CD8-positive, alpha-beta memory T cell (primary cell): ENCODE measurements at regions not wholly inside any gene's neighbourhood (a gene's known extent, or its start where the extent isn't known, plus 50 kb on each side); places are given as distances from the start of the nearest gene placed in this dataset.

Experiments
- CTCF ChIA-PET: fragments of 350-600 bp; sonication (Branson Sonifier 250); formaldehyde crosslinking; loops from one replicate; lab custom pipeline; 2021; ENCODE audit warnings: antibody characterized with exemption; lab: Charles Lee
- POLR2A ChIA-PET: fragments of 350-600 bp; sonication (Branson Sonifier 250); formaldehyde crosslinking; loops from one replicate; lab custom pipeline; 2021; ENCODE audit warnings: antibody characterized with exemption; lab: Charles Lee
- DNase-seq, 5 donors: peaks; one replicate each; pipeline versions ENCODE4 v3.0.0 to v3.0.0-alpha.2; 2020 to 2022; ENCODE audit warnings: mixed read lengths in 1 of 5
- H3K27ac ChIP-seq: one replicate; pipeline ENCODE4 v1.7.0; 2013; ENCODE audit warnings: low read depth, mild to moderate bottlenecking, low read length, moderate library complexity
- H3K27me3 ChIP-seq: 2 replicates; pipeline ENCODE4 v1.7.0; 2013; ENCODE audit warnings: low read length, mild to moderate bottlenecking; ENCODE audit not compliant: insufficient read depth, poor library complexity, severe bottlenecking
- H3K36me3 ChIP-seq: 2 replicates; pipeline ENCODE4 v1.7.0; 2013; ENCODE audit warnings: mild to moderate bottlenecking, low read length, moderate library complexity; ENCODE audit not compliant: insufficient read depth
- H3K4me1 ChIP-seq: 2 replicates; pipeline ENCODE4 v1.7.0; 2013; ENCODE audit warnings: mild to moderate bottlenecking, low read length, moderate library complexity; ENCODE audit not compliant: insufficient read depth
- H3K4me3 ChIP-seq: 2 replicates; pipeline ENCODE4 v1.7.0; 2013; ENCODE audit warnings: mild to moderate bottlenecking, low read length
- H3K9me3 ChIP-seq: 2 replicates; pipeline ENCODE4 v1.7.0; 2013; ENCODE audit warnings: mild to moderate bottlenecking, low read length
- H3K27ac Mint-ChIP-seq, 8 donors: one replicate each; pipeline ENCODE4 v1.8.0; 2020 to 2021; ENCODE audit warnings: mixed read lengths in 8 of 8, mild to moderate bottlenecking in 6 of 8, inconsistent platforms in 3 of 8, moderate library complexity in 3 of 8
- H3K27me3 Mint-ChIP-seq, 2 donors: one replicate each; pipeline ENCODE4 v1.8.0; 2020 to 2021; ENCODE audit warnings: mixed read lengths in 2 of 2, mild to moderate bottlenecking in 1 of 2, moderate library complexity in 1 of 2
- H3K36me3 Mint-ChIP-seq, 3 donors: one replicate each; pipeline ENCODE4 v1.8.0; 2020 to 2021; ENCODE audit warnings: mixed read lengths in 3 of 3, inconsistent platforms in 1 of 3, mild to moderate bottlenecking in 1 of 3
- H3K4me1 Mint-ChIP-seq, 3 donors: one replicate each; pipeline ENCODE4 v1.8.0; 2020 to 2021; ENCODE audit warnings: mixed read lengths in 3 of 3, inconsistent platforms in 1 of 3, mild to moderate bottlenecking in 1 of 3
- H3K4me3 Mint-ChIP-seq, 7 donors: one replicate each; pipeline ENCODE4 v1.8.0; 2020 to 2021; ENCODE audit warnings: mixed read lengths in 7 of 7, mild to moderate bottlenecking in 6 of 7, moderate library complexity in 4 of 7, inconsistent platforms in 2 of 7
- H3K9me3 Mint-ChIP-seq, 5 donors: one replicate each; pipeline ENCODE4 v1.8.0; 2020 to 2022; ENCODE audit warnings: mixed read lengths in 5 of 5, mild to moderate bottlenecking in 3 of 5, moderate library complexity in 2 of 5, inconsistent platforms in 1 of 5

- no peaks in the 10 kb centered on the region for H3K36me3 ChIP-seq
- H3K27me3 ChIP-seq: no peaks in the 10 kb centered on the region
- CTCF ChIA-PET: no interaction called here
- H3K4me1 Mint-ChIP-seq: no peaks in the 10 kb centered on the region
- POLR2A ChIA-PET: no interaction called here
- no peaks in the 10 kb centered on the region for H3K9me3 ChIP-seq
- peaks cover 3 to 4% of the 10 kb centered on the region in 2 donors for H3K27me3 Mint-ChIP-seq
- DNase-seq: no peak
- no peak overlapping the region for H3K4me3 ChIP-seq
- no peaks in the 10 kb centered on the region for H3K4me1 ChIP-seq
- H3K9me3 Mint-ChIP-seq: peaks cover 17 to 41% (median 23%) of the 10 kb centered on the region in 5 donors
- H3K4me3 Mint-ChIP-seq: no peak overlapping the region
- peaks cover 0 to 4% (median 1%) of the 10 kb centered on the region in 3 donors for H3K36me3 Mint-ChIP-seq
- no peak overlapping the region for H3K27ac ChIP-seq
- H3K27ac Mint-ChIP-seq: no peak overlapping the region
Observed at GRCh38 chrX:2137882-2138281, 362.9 kb downstream of the DHRSX start.

DNA sequence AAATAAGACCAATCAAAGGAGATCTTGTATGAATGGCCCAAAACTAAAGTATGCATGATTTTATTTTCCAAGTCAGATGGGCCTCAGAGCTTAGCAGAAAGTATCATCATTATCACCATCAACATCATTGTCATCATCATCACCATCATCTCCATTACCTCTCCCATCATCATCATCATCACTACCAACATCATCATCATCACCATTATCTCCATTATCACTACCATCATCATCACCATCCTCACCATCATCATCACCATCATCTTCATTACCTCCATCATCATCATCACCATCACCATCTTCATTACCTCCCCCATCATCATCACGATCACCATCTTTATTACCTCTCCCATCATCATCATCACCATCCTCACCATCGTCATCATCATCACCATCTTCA is 363.9 kb downstream of the DHRSX start:
- H3K36me3 Mint-ChIP-seq: peaks cover 0 to 4% (median 1%) of the 10 kb centered on the region in 3 donors
- no peaks in the 10 kb centered on the region for H3K4me1 Mint-ChIP-seq
- no peaks in the 10 kb centered on the region for H3K27me3 ChIP-seq
- no peak overlapping the region for H3K27ac Mint-ChIP-seq
- no peaks in the 10 kb centered on the region for H3K4me1 ChIP-seq
- peaks cover 14 to 33% (median 18%) of the 10 kb centered on the region in 5 donors for H3K9me3 Mint-ChIP-seq
- ChIA-PET POLR2A (no interaction called here), CTCF (no interaction called here)
- DNase-seq: no peak
- no peaks in the 10 kb centered on the region for H3K9me3 ChIP-seq
- H3K4me3 ChIP-seq: no peak overlapping the region
- H3K27me3 Mint-ChIP-seq: peaks cover 2 to 3% of the 10 kb centered on the region in 2 donors
- no peaks in the 10 kb centered on the region for H3K36me3 ChIP-seq
- H3K4me3 Mint-ChIP-seq: no peak overlapping the region
- H3K27ac ChIP-seq: no peak overlapping the region

GRCh38 chrX:2135421-2135820 is 365.4 kb downstream of the DHRSX start:
- CTCF ChIA-PET: no interaction called here

GRCh38 chrX:2134782-2135181 is 366.0 kb downstream of the DHRSX start:
- Mint-ChIP-seq H3K27ac (no peak overlapping the region), H3K9me3 (peaks cover 2 to 16% (median 5%) of the 10 kb centered on the region in 5 donors), H3K27me3 (no peaks in the 10 kb centered on the region), H3K4me3 (no peak overlapping the region), H3K4me1 (no peaks in the 10 kb centered on the region), H3K36me3 (peaks cover 0 to 1% (median 0%) of the 10 kb centered on the region in 3 donors)
- Histone ChIP-seq H3K4me1 (no peaks in the 10 kb centered on the region), H3K4me3 (no peak overlapping the region), H3K27me3 (no peaks in the 10 kb centered on the region), H3K27ac (no peak overlapping the region), H3K9me3 (no peaks in the 10 kb centered on the region), H3K36me3 (no peaks in the 10 kb centered on the region)
- ChIA-PET POLR2A (no interaction called here), CTCF (no interaction called here)
- no peak for DNase-seq

More at GRCh38 chrX:2135421-2135820, 365.4 kb downstream of the DHRSX start:
- no peak overlapping the region for H3K27ac ChIP-seq
- Mint-ChIP-seq H3K27me3 (peaks cover 1 to 2% of the 10 kb centered on the region in 2 donors), H3K4me1 (no peaks in the 10 kb centered on the region), H3K9me3 (peaks cover 7 to 21% (median 9%) of the 10 kb centered on the region in 5 donors), H3K36me3 (peaks cover 0 to 1% (median 0%) of the 10 kb centered on the region in 3 donors), H3K4me3 (no peak overlapping the region), H3K27ac (no peak overlapping the region)
- no peaks in the 10 kb centered on the region for H3K27me3 ChIP-seq
- H3K4me1 ChIP-seq: no peaks in the 10 kb centered on the region
- no peak for DNase-seq
- H3K4me3 ChIP-seq: no peak overlapping the region
- H3K36me3 ChIP-seq: no peaks in the 10 kb centered on the region
- no peaks in the 10 kb centered on the region for H3K9me3 ChIP-seq
- POLR2A ChIA-PET: no interaction called here
